HEK293T (cell line): ENCODE measurements at regions not wholly inside any gene's neighbourhood (a gene's known extent, or its start where the extent isn't known, plus 50 kb on each side); places are given as distances from the start of the nearest gene placed in this dataset.

Experiments used
- ARNT ChIP-seq: fragments of 450-650 bp; IDR thresholded peaks from 2 replicates; pipeline ENCODE4 v1.6.1; 2017; ENCODE audit warnings: mild to moderate bottlenecking
- BHLHE40 ChIP-seq: fragments of 450-650 bp; IDR thresholded peaks from 2 replicates; pipeline ENCODE4 v1.6.1; 2016; ENCODE audit warnings: mild to moderate bottlenecking, moderate library complexity, borderline replicate concordance
- CTBP1 ChIP-seq: fragments of 450-650 bp; IDR thresholded peaks from 2 replicates; pipeline ENCODE4 v1.6.1; 2016; ENCODE audit warnings: borderline replicate concordance
- FOXA1 ChIP-seq: fragments of 450-650 bp; IDR thresholded peaks from 2 replicates; pipeline ENCODE4 v1.6.1; 2016; ENCODE audit warnings: mild to moderate bottlenecking
- FOXK2 ChIP-seq: fragments of 450-650 bp; IDR thresholded peaks from 2 replicates; pipeline ENCODE4 v1.6.1; 2016; ENCODE audit warnings: mild to moderate bottlenecking
- FOXM1 ChIP-seq: fragments of 450-650 bp; IDR thresholded peaks from 2 replicates; pipeline ENCODE4 v1.6.1; 2017; ENCODE audit warnings: mild to moderate bottlenecking, borderline replicate concordance
- HDGF ChIP-seq: fragments of 450-650 bp; IDR thresholded peaks from 2 replicates; pipeline ENCODE4 v1.6.1; 2017; ENCODE audit warnings: antibody characterized with exemption, borderline replicate concordance
- LEF1 ChIP-seq: fragments of 450-650 bp; IDR thresholded peaks from 2 replicates; pipeline ENCODE4 v1.6.1; 2017; ENCODE audit warnings: mild to moderate bottlenecking, borderline replicate concordance
- NFRKB ChIP-seq: fragments of 450-650 bp; IDR thresholded peaks from 2 replicates; pipeline ENCODE4 v1.6.1; 2016; ENCODE audit warnings: mild to moderate bottlenecking, moderate library complexity
- SP1 ChIP-seq: fragments of 450-650 bp; IDR thresholded peaks from 2 replicates; pipeline ENCODE4 v1.6.1; 2017
- SUZ12 ChIP-seq: fragments of 450-650 bp; IDR thresholded peaks from 2 replicates; pipeline ENCODE4 v1.6.1; 2016; ENCODE audit warnings: mild to moderate bottlenecking
- TARDBP ChIP-seq: fragments of 450-650 bp; IDR thresholded peaks from 2 replicates; pipeline ENCODE4 v1.6.1; 2016
- ZNF384 ChIP-seq: fragments of 450-650 bp; IDR thresholded peaks from 2 replicates; pipeline ENCODE4 v1.6.1; 2016

DNA sequence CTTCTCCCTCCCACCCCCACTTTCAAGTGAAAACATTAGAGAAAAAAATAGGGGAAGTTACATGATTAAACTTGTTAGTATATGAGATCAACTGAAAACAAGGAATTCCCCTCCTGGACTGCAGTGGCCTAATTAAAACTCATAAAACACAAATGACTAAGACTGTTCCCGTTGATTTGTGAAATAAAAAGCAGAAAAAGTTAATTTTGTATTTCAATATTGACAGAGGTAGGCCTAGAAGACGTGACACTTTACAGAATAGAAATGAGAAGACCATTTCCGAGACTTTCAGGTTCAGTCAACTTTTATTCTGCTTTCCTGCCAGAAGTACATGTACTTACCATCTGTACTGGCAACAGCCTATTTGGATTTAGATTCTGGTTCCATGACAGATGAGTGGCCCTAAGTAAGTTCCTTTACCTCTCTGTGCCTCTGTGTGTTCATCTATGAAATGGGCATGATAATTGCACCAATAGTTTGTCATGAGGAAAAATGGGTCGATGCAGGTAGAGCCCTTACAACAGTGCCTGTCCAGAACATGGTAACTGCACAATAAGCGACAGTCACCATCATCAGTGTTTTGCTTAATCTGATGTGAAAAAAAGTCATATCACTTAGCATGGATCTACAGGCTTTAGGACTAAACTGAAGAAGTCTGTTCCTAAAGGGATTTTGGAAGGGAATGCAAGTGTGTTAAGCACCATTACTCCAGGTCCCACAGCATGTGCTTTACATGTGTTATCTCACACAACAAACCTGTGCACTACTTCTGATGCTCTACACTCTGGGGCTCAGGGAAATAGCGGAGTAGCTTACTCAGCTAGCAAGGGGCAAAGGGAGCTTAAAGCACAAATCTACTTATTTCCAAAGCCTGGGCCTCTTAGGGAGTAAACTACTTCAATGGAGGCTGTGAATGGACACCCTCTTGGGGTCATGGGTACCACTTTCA lies 562.3 kb upstream of the DIPK2B start:
- no peak for TF ChIP-seq FOXM1
- no peak for TF ChIP-seq ARNT
- no peak for TF ChIP-seq BHLHE40
- TF ChIP-seq TARDBP = no peak
- no peak for TF ChIP-seq FOXA1
- no peak for TF ChIP-seq HDGF
- no peak for TF ChIP-seq SP1
- TF ChIP-seq SUZ12 = no peak
- no peak for TF ChIP-seq ZNF384
- TF ChIP-seq CTBP1 = no peak
- TF ChIP-seq FOXK2 = no peak
- TF ChIP-seq LEF1 = no peak
- no peak for TF ChIP-seq NFRKB
